GM18498 (cell line): ENCODE measurements at regions not wholly inside any gene's neighbourhood (a gene's known extent, or its start where the extent isn't known, plus 50 kb on each side); places are given as distances from the start of the nearest gene placed in this dataset.

Experiments used
- ATAC-seq: cut with Tn5 transposase; IDR thresholded peaks from one replicate; pipeline ENCODE4 v1.9.1; 2021; ENCODE audit warnings: mild to moderate bottlenecking, moderate library complexity; ENCODE audit not compliant: unreplicated experiment

DNA sequence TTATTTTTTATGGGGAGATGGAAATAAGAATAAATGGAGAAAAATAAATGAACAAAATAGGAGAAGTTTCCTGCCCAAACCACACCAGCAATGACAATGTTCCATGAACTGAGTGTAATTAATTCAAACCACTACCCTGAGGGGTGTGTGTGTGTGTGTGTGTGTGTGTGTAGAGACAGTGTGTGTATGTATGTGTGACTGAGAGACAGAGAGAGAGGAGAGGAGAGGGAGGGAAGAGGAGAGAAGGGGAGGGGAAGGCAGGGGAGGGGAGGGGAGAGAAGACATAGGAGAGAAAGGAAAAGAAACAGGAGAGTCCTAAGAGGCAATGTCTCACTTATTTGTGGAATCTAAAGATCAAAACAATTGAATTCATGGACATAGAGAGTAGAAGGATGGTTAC, 65.0 kb upstream of the POU2AF1 start:
- ATAC-seq, result no peak

- ATAC-seq, result no peak
Observed at GRCh38 chr11:111443640-111444039, 64.6 kb upstream of the POU2AF1 start.

DNA sequence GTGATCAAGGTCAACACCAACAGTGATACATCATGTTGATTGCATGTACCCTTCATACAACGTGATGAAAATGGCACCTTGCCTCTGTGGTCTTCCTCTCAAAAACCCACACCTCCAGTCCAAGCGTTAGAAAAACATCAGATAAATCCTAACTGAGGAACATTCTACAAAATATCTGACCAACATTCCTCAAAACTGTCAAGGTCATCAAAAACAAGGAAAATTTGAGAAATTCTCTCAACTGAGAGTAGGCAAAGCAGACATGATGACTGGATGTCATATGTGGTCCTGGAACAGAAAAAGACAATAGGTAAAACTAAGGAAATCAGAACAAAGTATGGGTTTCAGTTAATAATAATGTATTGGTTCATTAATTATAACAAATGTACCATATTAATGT, 64.0 kb upstream of the POU2AF1 start:
- ATAC-seq, result no peak

DNA sequence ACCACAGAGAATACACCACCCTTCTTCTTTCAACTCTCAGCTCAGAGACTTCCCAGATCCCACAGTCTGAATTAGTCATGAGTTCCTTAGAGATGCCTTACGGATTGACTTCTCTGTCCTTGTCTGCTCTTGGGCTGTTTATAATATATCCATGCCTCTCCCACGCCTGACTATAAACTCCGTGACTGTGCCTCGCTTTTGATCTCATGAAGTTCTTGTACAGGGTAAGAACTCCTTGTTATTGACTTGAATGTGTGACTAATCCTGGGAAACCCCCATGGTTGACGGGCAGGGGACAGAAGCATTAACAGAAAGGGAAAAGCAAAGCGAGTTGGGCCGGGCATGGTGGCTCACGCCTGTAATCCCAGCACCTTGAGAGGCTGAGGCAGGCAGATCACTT, 62.4 kb upstream of the POU2AF1 start:
- ATAC-seq, result no peak

DNA sequence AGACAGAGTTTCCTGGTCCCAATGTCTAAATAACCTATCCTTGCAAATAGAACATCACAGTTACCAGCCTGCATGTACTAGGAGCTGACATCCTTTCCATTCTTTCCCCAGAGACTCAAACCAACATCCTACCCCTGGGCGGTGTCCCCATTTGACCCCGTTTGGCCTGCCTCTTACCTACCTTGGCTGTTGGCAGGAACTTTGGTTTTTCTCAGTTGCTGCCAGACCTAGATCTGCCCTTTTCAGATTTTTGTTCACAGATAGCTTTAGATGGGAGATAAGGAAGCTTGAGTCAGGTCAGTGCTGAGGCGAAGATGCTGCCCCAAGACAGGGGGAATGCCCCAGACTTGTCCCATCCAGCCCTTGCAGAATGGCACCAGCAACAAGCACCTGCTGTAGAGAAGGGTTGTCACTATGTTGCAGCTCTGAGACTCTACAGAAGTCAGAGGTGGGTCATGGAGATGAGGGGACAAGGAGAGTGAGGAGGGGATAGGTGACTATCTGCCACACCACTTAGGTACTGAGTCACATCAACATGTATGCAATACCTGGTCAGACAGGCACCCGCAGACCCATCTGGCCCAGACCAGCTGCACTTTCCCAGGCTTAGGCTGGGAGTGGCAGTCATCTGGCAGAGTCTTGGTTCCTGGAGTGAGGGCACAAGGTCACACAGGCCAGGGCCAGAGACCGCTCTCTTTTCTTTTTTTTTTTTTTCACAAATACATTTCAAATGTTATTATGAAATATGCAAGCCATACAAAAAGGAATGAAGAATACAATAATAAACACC, 61.5 kb upstream of the POU2AF1 start:
- ATAC-seq, result no peak

DNA sequence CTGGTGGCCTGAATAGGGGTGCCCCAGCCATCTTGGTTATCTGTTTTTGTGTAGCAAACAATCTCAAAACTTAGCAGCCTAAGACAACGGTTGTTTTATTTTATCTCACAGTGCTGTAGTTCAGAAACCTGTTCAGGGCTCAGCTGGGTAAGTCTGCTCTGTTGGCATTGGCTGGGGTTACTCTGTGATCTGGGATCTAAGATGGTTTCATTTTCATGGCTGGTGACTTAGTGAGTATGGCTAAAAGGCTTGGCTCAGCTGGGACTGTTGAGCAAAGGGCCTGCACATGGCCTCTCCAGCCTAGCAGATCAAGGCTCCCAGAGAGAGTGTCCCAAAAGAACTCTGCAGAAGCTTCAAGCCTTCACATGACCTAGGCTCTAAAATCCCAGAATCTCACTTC, 60.8 kb upstream of the POU2AF1 start:
- no peak for ATAC-seq

DNA sequence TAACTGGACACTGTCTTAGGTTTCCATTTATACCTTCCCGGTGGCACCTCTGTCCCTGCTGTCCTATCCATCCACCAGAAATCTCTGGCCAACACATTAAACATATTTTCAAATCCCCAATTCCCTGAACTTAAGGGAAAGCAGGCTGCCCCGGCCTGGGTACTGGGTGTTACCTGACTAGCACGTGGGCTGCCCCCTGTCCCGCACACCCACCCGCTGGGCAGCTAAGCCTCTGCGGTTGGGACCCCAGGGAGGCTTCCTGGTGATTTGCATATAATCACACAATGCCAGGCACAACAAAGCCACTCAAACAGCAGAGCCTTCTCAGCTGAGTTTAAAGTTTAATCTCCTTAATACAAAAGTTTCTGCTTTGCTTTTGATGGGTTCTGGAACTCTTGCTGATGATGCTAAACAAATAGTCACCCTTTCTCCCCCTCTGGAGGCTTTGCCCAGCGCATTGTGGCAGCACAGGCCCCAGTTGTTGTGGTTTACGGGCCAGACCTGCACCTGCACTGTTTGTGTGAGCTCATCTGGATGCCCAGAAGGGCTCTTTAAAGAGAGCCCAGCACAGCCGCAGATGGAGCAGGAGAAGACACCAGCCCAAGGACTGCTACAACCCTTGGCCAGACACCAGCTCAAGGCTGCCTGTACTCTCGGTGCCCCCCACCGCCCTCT, 59.9 kb upstream of the POU2AF1 start:
- no peak for ATAC-seq

DNA sequence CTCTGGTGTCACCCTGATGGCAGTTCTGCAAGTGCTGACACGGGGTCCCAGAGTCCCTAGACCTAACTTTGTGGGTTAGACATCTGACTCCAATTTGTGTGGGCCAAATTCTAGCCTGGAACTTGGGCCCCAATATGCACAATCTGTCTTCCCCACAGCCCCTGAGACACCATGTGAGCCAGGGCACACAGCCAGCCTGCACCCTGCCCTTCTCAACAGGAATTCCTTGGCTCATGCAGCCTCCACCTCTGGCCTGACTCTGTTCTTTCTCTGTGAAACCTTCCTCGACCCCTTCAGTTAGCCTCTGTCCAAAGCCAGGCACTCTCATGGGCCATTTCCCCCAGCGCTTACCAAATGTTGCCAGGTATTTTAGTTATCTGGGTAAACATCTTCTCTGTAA, 59.1 kb upstream of the POU2AF1 start:
- no peak for ATAC-seq

DNA sequence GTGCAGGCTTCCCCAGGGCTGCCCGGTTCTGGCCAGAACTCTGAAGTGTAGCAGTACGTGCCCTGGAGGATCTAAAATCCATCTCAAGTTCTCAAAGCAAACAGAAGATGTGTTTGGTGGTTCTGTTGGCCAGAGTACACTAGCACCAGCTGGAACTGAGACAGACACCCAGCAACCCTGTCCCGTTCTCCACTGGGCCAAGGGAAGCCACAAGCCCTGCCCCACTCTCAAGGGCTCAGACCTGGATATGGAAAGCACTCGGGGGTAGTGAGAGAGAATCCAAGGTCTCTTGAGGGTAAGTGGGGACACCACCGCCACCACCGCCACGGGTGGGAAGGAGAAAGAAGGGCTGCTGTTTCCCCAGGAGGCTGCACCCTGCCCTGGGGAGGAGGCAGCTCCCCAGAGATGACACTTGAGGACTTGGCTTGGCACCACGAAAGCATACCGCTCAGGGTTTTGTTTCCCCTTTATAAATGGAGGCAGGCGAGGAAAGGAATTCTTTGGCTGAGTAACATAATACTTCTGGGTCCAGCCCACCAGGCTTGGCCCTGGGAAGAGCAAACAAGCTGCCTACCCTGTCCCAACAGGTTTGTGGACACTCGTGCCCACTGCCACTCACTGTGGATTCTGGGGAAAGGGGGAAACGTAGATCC, 56.1 kb upstream of the POU2AF1 start:
- ATAC-seq, result no peak

- ATAC-seq, result peak; percentile 81
Observed at GRCh38 chr11:111429066-111429506, 50.0 kb upstream of the POU2AF1 start.
